Activated T-cell treated with anti-CD3 and anti-CD28 coated beads for 1 hour (primary cell): ENCODE measurements at regions not wholly inside any gene's neighbourhood (a gene's known extent, or its start where the extent isn't known, plus 50 kb on each side); places are given as distances from the start of the nearest gene placed in this dataset.

ENCODE experiments used
- DNase-seq: peaks from one replicate; pipeline ENCODE4 v3.0.0-alpha.2; 2020; ENCODE audit warnings: low read depth

- no peak for DNase-seq
Observed at GRCh38 chr7:136665878-136666509, 202.5 kb upstream of the CHRM2 start.

GRCh38 chr7:136664537-136664936, 203.9 kb upstream of the CHRM2 start:
- no peak for DNase-seq

- no peak for DNase-seq
Observed at GRCh38 chr7:136657482-136657921, 210.9 kb upstream of the CHRM2 start.

GRCh38 chr7:136656516-136656915, 211.9 kb upstream of the CHRM2 start:
- no peak for DNase-seq

GRCh38 chr7:136655414-136655813, 213.0 kb upstream of the CHRM2 start:
- no peak for DNase-seq

GRCh38 chr7:136654406-136654805, 214.0 kb upstream of the CHRM2 start:
- DNase-seq = no peak

GRCh38 chr7:136652635-136653370, 215.6 kb upstream of the CHRM2 start:
- DNase-seq = no peak

- DNase-seq = no peak
Observed at GRCh38 chr7:136640977-136641376, 227.5 kb upstream of the CHRM2 start.

- DNase-seq = no peak
Observed at GRCh38 chr7:136637813-136638212, 230.6 kb upstream of the CHRM2 start.

- no peak for DNase-seq
Observed at GRCh38 chr7:136635751-136636150, 232.7 kb upstream of the CHRM2 start.

- DNase-seq = no peak
Observed at GRCh38 chr7:136618818-136619217, 249.6 kb upstream of the CHRM2 start.

GRCh38 chr7:136617176-136617575, 251.3 kb upstream of the CHRM2 start:
- no peak for DNase-seq

- no peak for DNase-seq
Observed at GRCh38 chr7:136605532-136606329, 262.7 kb upstream of the CHRM2 start.

- DNase-seq = no peak
Observed at GRCh38 chr7:136601772-136602171, 266.7 kb upstream of the CHRM2 start.

GRCh38 chr7:136600475-136600874, 268.0 kb upstream of the CHRM2 start:
- DNase-seq = no peak

- DNase-seq = no peak
Observed at GRCh38 chr7:136594739-136595144, 273.7 kb upstream of the CHRM2 start.

GRCh38 chr7:136588216-136588615, 280.2 kb upstream of the CHRM2 start:
- DNase-seq = no peak

GRCh38 chr7:136585954-136586670, 282.3 kb upstream of the CHRM2 start:
- DNase-seq = no peak

- DNase-seq = no peak
Observed at GRCh38 chr7:136566491-136566890, 302.0 kb upstream of the CHRM2 start.

- no peak for DNase-seq
Observed at GRCh38 chr7:136555933-136556332, 312.5 kb upstream of the CHRM2 start.

GRCh38 chr7:136551618-136552017, 316.8 kb upstream of the CHRM2 start:
- DNase-seq = no peak

GRCh38 chr7:136549756-136550155, 318.7 kb upstream of the CHRM2 start:
- DNase-seq = no peak
